ENCODE measurements at regions not wholly inside any gene's neighbourhood (a gene's known extent, or its start where the extent isn't known, plus 50 kb on each side); places are given as distances from the start of the nearest gene placed in this dataset.
"Not testable (repeated sequence)": the region's sequence is repeated elsewhere in the genome, so short reads cannot be mapped to it uniquely, and the experiment has no call there.

DNA sequence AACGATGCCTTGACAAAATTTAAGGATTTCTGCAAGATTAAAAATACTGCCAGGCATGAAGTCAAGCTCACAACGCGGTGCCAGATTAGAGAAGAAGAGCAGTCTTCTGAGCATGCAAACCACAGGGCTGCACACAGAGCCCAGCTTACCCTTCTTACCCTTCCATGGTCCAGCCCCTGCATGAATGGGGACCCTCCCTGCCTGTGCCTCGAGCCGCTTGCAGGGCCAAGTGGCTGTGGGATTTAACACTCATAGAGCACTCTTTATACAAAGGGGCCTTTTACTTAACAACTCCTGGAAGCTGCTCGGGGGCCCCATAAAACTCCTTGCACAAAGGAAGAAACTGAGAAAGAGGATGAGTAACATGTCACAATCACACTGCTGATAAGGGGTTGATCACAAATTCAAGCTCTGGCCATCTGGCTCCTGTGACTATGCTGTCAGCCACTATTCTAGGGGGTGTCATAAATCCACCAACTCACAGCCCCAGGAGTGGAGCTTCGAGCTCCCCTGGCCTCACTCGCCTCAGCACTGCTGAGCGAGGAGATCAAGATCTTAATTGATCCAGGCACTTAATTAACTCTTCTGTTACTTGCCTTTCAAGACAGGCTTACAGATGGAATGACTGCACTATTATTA, 514.8 kb downstream of the TNS3 start:
- Histone ChIP-seq H3K4me3 (ENCODE audit: low read length in 3 of 3) (no peak overlapping the region), H3K9ac (ENCODE audit: low read depth in 1 of 3, low read length in 3 of 3) (no peak overlapping the region)

DNA sequence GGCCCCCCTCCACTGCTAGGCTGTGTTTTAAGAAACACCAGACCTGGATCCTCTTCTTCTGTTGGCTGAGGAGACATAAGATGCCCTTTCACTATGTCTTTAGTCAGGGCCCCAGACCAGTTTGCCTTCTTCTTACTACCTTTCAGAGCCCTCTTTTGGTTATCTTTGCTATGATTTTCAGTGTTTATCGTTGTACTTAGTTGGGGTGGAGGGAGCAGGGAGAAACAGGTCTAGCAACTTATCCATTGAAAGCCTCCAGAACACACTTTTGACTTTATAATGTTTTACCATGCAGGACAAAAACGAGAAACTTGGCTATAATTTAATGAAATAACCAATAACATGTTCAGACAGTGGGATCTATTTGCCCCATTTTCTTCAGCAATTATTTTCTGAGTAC, 525.2 kb downstream of the TNS3 start:
- H3K9ac ChIP-seq (ENCODE audit: low read depth in 1 of 3, low read length in 3 of 3) = no peak overlapping the region
- no peak overlapping the region for H3K27ac ChIP-seq (ENCODE audit: low read depth, low read length)
- no peaks in the 10 kb centered on the region for H3K9me3 ChIP-seq (ENCODE audit: control insufficient read depth in 3 of 3, low read length in 3 of 3)
- H3K4me3 ChIP-seq (ENCODE audit: low read length in 3 of 3) = no peak overlapping the region
- peaks cover 4 to 9% (median 4%) of the 10 kb centered on the region in 3 donors for H3K27me3 ChIP-seq (ENCODE audit: control insufficient read depth in 3 of 3, insufficient read depth in 3 of 3, low read length in 3 of 3)
- H3K4me1 ChIP-seq (ENCODE audit: control insufficient read depth in 3 of 3, insufficient read depth in 3 of 3, low read length in 3 of 3) = no peaks in the 10 kb centered on the region
- H3K36me3 ChIP-seq (ENCODE audit: control insufficient read depth in 3 of 3, insufficient read depth in 3 of 3, low read length in 3 of 3) = no peaks in the 10 kb centered on the region

More for the DNA sequence above, 514.8 kb downstream of the TNS3 start:
- Histone ChIP-seq H3K4me1 (ENCODE audit: control insufficient read depth in 3 of 3, insufficient read depth in 3 of 3, low read length in 3 of 3) (no peaks in the 10 kb centered on the region), H3K27me3 (ENCODE audit: control insufficient read depth in 3 of 3, insufficient read depth in 3 of 3, low read length in 3 of 3) (no peaks in the 10 kb centered on the region), H3K9me3 (ENCODE audit: control insufficient read depth in 3 of 3, low read length in 3 of 3) (no peaks in the 10 kb centered on the region), H3K36me3 (ENCODE audit: control insufficient read depth in 3 of 3, insufficient read depth in 3 of 3, low read length in 3 of 3) (no peaks in the 10 kb centered on the region), H3K27ac (ENCODE audit: low read depth, low read length) (no peak overlapping the region)

DNA sequence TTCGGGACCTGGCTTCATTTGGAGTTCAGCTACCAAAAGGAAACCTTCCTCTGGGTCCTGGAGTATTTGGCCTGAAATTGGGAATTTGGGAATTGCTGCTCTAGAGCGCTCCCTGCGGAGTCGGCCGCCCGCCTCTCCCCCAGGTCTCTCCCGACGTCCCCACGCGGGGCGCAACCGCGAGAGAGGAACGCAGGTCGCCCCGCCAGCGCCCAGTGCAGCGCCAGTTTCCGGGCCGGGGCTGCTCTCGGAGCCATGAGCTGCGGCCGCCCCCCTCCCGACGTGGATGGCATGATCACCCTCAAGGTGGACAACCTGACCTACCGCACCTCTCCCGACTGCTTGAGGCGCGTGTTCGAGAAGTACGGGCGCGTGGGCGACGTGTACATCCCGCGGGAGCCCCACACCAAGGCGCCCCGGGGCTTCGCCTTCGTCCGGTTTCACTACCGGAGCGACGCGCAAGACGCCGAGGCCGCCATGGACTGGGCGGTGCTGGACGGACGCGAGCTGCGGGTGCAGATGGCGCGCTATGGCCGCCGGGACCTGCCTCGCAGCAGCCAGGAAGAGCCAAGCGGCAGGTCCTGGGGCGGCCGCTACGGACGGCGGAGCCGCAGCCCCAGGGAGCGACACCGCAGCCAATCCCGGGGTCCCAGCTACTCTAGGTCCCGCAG, 529.2 kb downstream of the TNS3 start:
- not testable (repeated sequence) for H3K27ac ChIP-seq (ENCODE audit: low read depth, low read length)
- peak overlapping the region in 2 of 3 donors; percentile 27 to 50 for H3K4me3 ChIP-seq (ENCODE audit: low read length in 3 of 3)

DNA sequence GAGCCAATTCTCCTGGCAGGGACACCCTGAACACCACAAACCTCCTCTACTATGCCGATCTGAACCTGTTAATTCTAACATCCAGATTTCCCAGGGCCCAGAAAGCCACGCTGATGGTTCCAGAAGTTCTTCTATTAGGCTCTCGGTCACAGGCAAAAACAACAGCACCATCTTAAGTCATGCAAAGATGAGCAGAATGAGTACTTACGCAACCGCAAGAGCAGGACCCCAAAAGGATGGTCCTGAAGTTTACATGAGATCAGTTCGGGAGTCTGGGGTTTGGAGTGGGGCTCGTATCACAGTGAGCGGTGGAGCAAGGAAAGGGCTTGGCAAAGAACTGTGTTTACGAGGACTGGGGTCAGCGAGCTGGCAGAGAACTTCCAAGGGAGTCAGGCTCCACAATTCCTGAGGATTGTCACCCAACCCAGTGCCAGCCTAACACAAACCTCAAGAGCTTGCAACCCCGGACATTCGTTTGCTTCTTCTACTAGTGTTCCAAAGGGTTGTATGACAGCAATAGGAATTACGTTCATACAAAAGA, 532.6 kb downstream of the TNS3 start:
- Histone ChIP-seq H3K9me3 (ENCODE audit: control insufficient read depth in 3 of 3, low read length in 3 of 3) (no peaks in the 10 kb centered on the region), H3K9ac (ENCODE audit: low read depth in 1 of 3, low read length in 3 of 3) (no peak overlapping the region), H3K36me3 (ENCODE audit: control insufficient read depth in 3 of 3, insufficient read depth in 3 of 3, low read length in 3 of 3) (no peaks in the 10 kb centered on the region), H3K27me3 (ENCODE audit: control insufficient read depth in 3 of 3, insufficient read depth in 3 of 3, low read length in 3 of 3) (peaks cover 4 to 9% (median 4%) of the 10 kb centered on the region in 3 donors), H3K4me3 (ENCODE audit: low read length in 3 of 3) (peak overlapping the region in 2 of 3 donors; percentile 3 to 4), H3K4me1 (ENCODE audit: control insufficient read depth in 3 of 3, insufficient read depth in 3 of 3, low read length in 3 of 3) (peaks cover 28 to 30% (median 30%) of the 10 kb centered on the region in 3 donors), H3K27ac (ENCODE audit: low read depth, low read length) (no peak overlapping the region)

More for the DNA sequence above, 529.2 kb downstream of the TNS3 start:
- H3K36me3 ChIP-seq (ENCODE audit: control insufficient read depth in 3 of 3, insufficient read depth in 3 of 3, low read length in 3 of 3); H3K4me1 ChIP-seq (ENCODE audit: control insufficient read depth in 3 of 3, insufficient read depth in 3 of 3, low read length in 3 of 3); H3K27me3 ChIP-seq (ENCODE audit: control insufficient read depth in 3 of 3, insufficient read depth in 3 of 3, low read length in 3 of 3); H3K9ac ChIP-seq (ENCODE audit: low read depth in 1 of 3, low read length in 3 of 3); H3K9me3 ChIP-seq (ENCODE audit: control insufficient read depth in 3 of 3, low read length in 3 of 3): not testable (repeated sequence)

DNA sequence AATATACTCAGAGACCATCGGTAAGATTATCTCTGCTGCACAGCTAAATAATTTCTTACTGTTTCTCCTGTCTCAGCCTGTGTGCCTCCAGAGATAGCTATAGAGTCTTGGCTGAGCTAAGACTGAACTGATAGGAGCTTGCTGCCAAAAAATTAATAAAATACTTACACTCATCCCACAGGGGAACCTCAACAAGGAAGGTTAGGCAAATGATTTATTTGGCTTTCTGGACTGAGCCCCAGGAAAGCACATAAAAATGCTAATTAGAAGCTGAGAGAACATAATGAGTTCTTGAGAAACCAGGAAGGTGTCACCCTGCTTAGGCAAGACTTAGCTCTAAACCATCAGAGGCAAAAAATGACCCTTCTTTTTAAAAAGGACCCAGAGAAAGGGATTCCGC, 534.5 kb downstream of the TNS3 start:
- H3K27me3 ChIP-seq (ENCODE audit: control insufficient read depth in 3 of 3, insufficient read depth in 3 of 3, low read length in 3 of 3) = no peaks in the 10 kb centered on the region
- no peaks in the 10 kb centered on the region for H3K36me3 ChIP-seq (ENCODE audit: control insufficient read depth in 3 of 3, insufficient read depth in 3 of 3, low read length in 3 of 3)
- H3K9ac ChIP-seq (ENCODE audit: low read depth in 1 of 3, low read length in 3 of 3) = no peak overlapping the region
- H3K4me3 ChIP-seq (ENCODE audit: low read length in 3 of 3) = no peak overlapping the region
- H3K4me1 ChIP-seq (ENCODE audit: control insufficient read depth in 3 of 3, insufficient read depth in 3 of 3, low read length in 3 of 3) = peaks cover 28 to 30% (median 30%) of the 10 kb centered on the region in 3 donors
- no peak overlapping the region for H3K27ac ChIP-seq (ENCODE audit: low read depth, low read length)
- no peaks in the 10 kb centered on the region for H3K9me3 ChIP-seq (ENCODE audit: control insufficient read depth in 3 of 3, low read length in 3 of 3)

DNA sequence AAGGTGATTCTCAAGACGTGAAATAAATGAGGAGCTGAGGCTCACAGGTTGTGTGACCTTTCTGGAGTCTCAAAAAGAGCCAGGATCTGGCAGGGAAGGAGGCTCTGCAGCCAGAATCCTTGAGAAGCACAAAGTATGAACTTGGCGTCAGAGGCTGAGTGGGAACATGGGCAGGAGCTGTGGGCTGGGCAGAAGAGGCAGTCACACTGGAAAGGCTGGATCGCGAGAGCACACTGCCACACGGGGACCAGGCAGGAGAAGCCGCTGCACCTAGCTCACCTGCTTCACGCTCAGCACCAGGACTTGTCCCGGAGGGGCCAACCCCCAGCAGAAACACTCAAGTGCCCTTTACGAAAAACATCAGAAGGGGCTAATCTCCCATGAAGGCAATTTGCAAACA, 535.0 kb downstream of the TNS3 start:
- Histone ChIP-seq H3K27me3 (ENCODE audit: control insufficient read depth in 3 of 3, insufficient read depth in 3 of 3, low read length in 3 of 3) (no peaks in the 10 kb centered on the region), H3K9me3 (ENCODE audit: control insufficient read depth in 3 of 3, low read length in 3 of 3) (no peaks in the 10 kb centered on the region), H3K9ac (ENCODE audit: low read depth in 1 of 3, low read length in 3 of 3) (no peak overlapping the region), H3K36me3 (ENCODE audit: control insufficient read depth in 3 of 3, insufficient read depth in 3 of 3, low read length in 3 of 3) (no peaks in the 10 kb centered on the region), H3K27ac (ENCODE audit: low read depth, low read length) (no peak overlapping the region), H3K4me3 (ENCODE audit: low read length in 3 of 3) (no peak overlapping the region), H3K4me1 (ENCODE audit: control insufficient read depth in 3 of 3, insufficient read depth in 3 of 3, low read length in 3 of 3) (peaks cover 28 to 30% (median 30%) of the 10 kb centered on the region in 3 donors)

DNA sequence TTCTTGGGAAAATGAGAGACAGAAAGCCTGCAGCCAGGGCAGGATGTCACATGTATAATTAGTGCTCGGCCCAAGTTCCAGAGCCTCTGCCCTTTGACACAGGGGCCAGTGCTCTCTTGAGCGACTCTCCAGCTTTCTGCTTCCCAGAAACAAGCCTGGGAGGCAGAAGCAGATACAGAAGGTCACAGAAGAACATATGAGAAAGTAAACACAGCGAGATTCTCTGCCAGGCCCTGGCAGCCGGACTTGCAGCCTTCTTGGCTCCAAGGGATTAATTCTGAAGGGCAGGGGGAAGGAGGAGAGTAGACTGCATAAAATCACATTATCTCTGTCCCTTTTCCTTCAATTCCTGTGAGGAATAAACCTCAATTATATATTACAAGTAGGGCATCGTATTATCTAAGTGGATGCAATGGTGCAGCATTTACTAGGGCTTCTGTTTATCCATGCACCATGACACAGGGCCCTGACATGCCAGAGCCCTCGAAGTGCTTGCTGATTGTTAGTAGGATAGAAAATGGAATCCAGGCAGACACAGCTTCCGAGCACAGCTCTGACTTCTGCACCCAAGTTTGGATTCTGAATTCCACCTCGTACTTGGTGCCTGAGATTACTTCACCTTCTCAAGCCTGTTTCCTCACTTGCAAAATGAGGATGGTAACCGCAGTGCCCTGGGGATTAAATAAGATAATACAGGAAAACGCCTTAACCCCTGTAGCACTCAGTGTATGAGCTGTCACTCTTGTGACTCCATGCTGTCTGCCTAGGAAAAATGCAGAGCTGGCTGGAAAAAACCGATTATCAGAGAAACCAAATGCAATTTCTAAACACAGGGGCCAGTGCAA, 536.5 kb downstream of the TNS3 start:
- peak overlapping the region in 1 of 3 donors; percentile 25 for H3K9ac ChIP-seq (ENCODE audit: low read depth in 1 of 3, low read length in 3 of 3)
- peak overlapping the region in 1 of 3 donors; percentile 2 for H3K4me3 ChIP-seq (ENCODE audit: low read length in 3 of 3)
- H3K36me3 ChIP-seq (ENCODE audit: control insufficient read depth in 3 of 3, insufficient read depth in 3 of 3, low read length in 3 of 3) = no peaks in the 10 kb centered on the region
- H3K27ac ChIP-seq (ENCODE audit: low read depth, low read length) = peak overlapping the region; percentile 6
- peaks cover 33 to 36% (median 34%) of the 10 kb centered on the region in 3 donors for H3K4me1 ChIP-seq (ENCODE audit: control insufficient read depth in 3 of 3, insufficient read depth in 3 of 3, low read length in 3 of 3)
- no peaks in the 10 kb centered on the region for H3K9me3 ChIP-seq (ENCODE audit: control insufficient read depth in 3 of 3, low read length in 3 of 3)
- no peaks in the 10 kb centered on the region for H3K27me3 ChIP-seq (ENCODE audit: control insufficient read depth in 3 of 3, insufficient read depth in 3 of 3, low read length in 3 of 3)

DNA sequence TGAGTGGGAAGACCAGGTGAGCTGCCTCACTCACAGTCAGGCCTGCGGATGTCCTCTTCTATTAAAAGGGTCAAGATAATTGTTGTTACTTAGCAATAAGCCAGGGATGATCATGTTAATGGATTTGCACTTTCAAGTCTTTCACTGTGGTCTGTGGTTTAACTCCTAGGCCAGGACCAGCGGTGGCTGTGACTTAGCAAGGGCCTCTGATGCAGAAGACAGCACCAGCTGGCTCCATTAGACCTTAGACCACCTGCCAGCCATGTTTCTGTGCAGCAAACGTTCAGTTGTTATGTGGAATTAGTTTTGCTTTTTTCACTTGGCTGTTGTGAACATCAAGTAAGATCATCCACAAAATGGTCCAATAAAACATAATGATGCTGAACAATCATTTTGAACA, 537.3 kb downstream of the TNS3 start:
- Histone ChIP-seq H3K4me1 (ENCODE audit: control insufficient read depth in 3 of 3, insufficient read depth in 3 of 3, low read length in 3 of 3) (peaks cover 33 to 42% (median 35%) of the 10 kb centered on the region in 3 donors), H3K9me3 (ENCODE audit: control insufficient read depth in 3 of 3, low read length in 3 of 3) (no peaks in the 10 kb centered on the region), H3K4me3 (ENCODE audit: low read length in 3 of 3) (no peak overlapping the region), H3K27me3 (ENCODE audit: control insufficient read depth in 3 of 3, insufficient read depth in 3 of 3, low read length in 3 of 3) (no peaks in the 10 kb centered on the region), H3K36me3 (ENCODE audit: control insufficient read depth in 3 of 3, insufficient read depth in 3 of 3, low read length in 3 of 3) (no peaks in the 10 kb centered on the region), H3K27ac (ENCODE audit: low read depth, low read length) (no peak overlapping the region), H3K9ac (ENCODE audit: low read depth in 1 of 3, low read length in 3 of 3) (no peak overlapping the region)

DNA sequence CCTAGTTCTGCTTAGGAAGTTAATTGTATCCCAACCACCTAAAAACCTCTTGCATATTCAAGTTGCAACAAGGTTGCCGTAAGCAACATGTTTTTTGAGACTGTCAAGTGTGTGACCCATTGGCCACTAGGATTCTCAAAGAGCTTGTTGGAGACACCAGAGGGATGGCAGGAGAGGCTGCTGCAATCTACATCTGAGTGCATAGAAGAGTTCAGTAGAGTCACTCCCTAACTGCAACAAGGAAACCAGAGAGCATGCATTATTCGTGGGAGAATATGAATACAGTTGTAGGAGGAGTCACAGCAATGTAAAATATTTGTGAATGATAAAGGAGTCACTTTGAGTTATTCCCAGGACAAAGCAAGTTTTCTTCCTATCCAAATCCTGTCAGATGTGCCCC, 538.6 kb downstream of the TNS3 start:
- Histone ChIP-seq H3K27me3 (ENCODE audit: control insufficient read depth in 3 of 3, insufficient read depth in 3 of 3, low read length in 3 of 3) (no peaks in the 10 kb centered on the region), H3K27ac (ENCODE audit: low read depth, low read length) (no peak overlapping the region), H3K9me3 (ENCODE audit: control insufficient read depth in 3 of 3, low read length in 3 of 3) (no peaks in the 10 kb centered on the region), H3K36me3 (ENCODE audit: control insufficient read depth in 3 of 3, insufficient read depth in 3 of 3, low read length in 3 of 3) (no peaks in the 10 kb centered on the region), H3K4me1 (ENCODE audit: control insufficient read depth in 3 of 3, insufficient read depth in 3 of 3, low read length in 3 of 3) (peaks cover 37 to 48% (median 38%) of the 10 kb centered on the region in 3 donors), H3K9ac (ENCODE audit: low read depth in 1 of 3, low read length in 3 of 3) (no peak overlapping the region), H3K4me3 (ENCODE audit: low read length in 3 of 3) (no peak overlapping the region)

Data from skeletal muscle tissue (tissue), 3 donors.